GM12873 (cell line): ENCODE measurements at regions not wholly inside any gene's neighbourhood (a gene's known extent, or its start where the extent isn't known, plus 50 kb on each side); places are given as distances from the start of the nearest gene placed in this dataset.

Experiments used
- TF ChIP-seq, protein P1 (sequence below): IDR thresholded peaks from 2 replicates; pipeline ENCODE4 v1.5.1; 2012; ENCODE audit warnings: low read depth, mild to moderate bottlenecking, moderate library complexity, low read length, control low read depth; ENCODE audit not compliant: insufficient read depth; ENCODE audit errors: missing control alignments

GRCh38 chr13:47707414-47707813 is 293.7 kb downstream of the SUCLA2 start:
- TF ChIP-seq, protein P1, sequence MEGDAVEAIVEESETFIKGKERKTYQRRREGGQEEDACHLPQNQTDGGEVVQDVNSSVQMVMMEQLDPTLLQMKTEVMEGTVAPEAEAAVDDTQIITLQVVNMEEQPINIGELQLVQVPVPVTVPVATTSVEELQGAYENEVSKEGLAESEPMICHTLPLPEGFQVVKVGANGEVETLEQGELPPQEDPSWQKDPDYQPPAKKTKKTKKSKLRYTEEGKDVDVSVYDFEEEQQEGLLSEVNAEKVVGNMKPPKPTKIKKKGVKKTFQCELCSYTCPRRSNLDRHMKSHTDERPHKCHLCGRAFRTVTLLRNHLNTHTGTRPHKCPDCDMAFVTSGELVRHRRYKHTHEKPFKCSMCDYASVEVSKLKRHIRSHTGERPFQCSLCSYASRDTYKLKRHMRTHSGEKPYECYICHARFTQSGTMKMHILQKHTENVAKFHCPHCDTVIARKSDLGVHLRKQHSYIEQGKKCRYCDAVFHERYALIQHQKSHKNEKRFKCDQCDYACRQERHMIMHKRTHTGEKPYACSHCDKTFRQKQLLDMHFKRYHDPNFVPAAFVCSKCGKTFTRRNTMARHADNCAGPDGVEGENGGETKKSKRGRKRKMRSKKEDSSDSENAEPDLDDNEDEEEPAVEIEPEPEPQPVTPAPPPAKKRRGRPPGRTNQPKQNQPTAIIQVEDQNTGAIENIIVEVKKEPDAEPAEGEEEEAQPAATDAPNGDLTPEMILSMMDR = no peak

DNA sequence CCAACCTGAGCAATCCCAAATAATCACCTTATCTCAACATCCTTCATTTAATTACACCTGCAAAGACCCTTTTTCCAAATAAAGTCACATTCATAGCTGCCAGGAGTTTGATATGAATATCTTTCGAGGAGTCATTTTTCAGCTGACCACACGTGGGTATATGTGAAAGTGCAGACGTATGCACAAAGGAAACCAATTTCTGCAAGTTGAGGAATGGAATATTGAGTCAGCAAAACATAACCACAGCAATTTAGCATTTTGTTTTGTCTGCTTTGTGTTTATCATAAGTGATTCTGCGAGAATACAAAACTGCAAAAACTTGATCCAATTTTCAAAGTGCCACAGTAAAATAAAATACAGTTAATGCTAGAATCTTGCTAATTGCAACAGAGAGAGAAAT is 295.9 kb downstream of the SUCLA2 start:
- TF ChIP-seq, protein P1 = no peak

DNA sequence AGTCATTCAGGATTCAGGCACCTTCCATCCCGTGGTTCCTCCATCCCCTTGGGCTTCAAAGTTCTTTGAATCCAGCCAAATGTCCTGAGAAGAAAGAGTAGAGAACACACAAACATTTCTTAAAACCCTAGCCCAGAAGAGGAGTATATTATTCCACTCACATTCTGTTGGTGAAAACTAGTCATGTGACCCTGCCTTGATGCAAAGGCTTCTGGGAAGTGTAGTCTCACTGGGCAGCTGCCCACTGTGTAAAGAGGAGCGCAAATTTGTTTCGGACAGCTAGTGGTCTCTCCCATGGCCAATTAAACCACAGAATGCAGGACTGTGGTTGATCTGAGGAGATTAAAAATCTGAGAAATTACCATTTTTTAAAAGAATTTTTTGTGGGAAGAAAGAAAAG is 304.4 kb downstream of the SUCLA2 start:
- TF ChIP-seq, protein P1 = no peak

- TF ChIP-seq, protein P1 = no peak
Observed at GRCh38 chr13:47687577-47687976, 313.5 kb downstream of the SUCLA2 start.

GRCh38 chr13:47680748-47681147 is 320.3 kb downstream of the SUCLA2 start:
- TF ChIP-seq, protein P1 = no peak

- TF ChIP-seq, protein P1 = no peak
Observed at GRCh38 chr13:47679401-47679800, 321.7 kb downstream of the SUCLA2 start.

GRCh38 chr13:47678201-47678968 is 322.7 kb downstream of the SUCLA2 start:
- TF ChIP-seq, protein P1 = no peak

GRCh38 chr13:47675871-47676270 is 325.2 kb downstream of the SUCLA2 start:
- TF ChIP-seq, protein P1 = no peak
